ENCODE measurements at regions not wholly inside any gene's neighbourhood (a gene's known extent, or its start where the extent isn't known, plus 50 kb on each side); places are given as distances from the start of the nearest gene placed in this dataset.

DNA sequence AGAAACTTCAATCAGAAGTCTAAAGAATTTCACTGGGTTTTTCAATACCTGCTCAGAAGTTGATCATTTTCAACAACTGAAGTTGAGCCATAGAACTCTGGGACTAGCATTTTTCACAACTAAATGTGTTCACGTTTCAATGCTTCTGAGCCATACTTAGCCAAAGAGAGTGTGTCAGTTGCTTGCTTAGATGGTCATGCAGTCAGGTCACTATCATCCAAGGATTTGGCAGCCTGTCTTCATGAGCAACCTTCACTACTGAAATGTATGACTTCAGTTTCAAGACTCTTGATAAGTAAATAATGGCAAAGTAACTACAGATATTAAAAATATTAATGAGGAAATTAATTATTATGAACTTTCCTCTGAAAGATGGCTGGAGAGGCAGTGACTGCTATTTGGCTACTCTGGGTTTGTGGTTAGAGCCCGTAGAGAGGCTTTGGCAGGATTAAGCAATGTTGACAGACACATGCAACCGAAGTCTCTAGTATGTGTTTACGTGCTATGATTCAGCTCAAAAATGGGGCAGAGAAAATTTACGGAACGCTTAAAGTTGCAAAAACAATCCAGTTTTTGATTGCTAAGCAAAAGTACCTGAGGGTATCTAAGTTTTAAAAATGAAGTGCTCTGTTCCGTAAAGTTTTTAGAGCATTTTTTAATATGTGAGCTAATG, 133.8 kb downstream of the GMNC start:
- BruUV-seq (replicated peaks), result no TSS peak
- Mint-ChIP-seq H3K9me3 (ENCODE audit: unreplicated experiment) (no peaks in the 10 kb centered on the region), H3K27me3 (ENCODE audit: insufficient read depth, unreplicated experiment) (peaks cover 3% of the 10 kb centered on the region), H3K27ac (ENCODE audit: unreplicated experiment) (no peak overlapping the region), H3K4me3 (ENCODE audit: unreplicated experiment) (no peak overlapping the region), H3K36me3 (ENCODE audit: insufficient read depth, unreplicated experiment) (no peaks in the 10 kb centered on the region), H3K4me1 (ENCODE audit: low read depth, unreplicated experiment) (no peaks in the 10 kb centered on the region)
- ChIA-PET POLR2A (no interaction called here), CTCF (no interaction called here)
- Histone ChIP-seq H3K4me3 (ENCODE audit: low read depth, low read length) (no peak overlapping the region), H3K4me1 (no peaks in the 10 kb centered on the region), H3K36me3 (ENCODE audit: control insufficient read depth, insufficient read depth, low read length) (no peaks in the 10 kb centered on the region), H3K9me3 (no peaks in the 10 kb centered on the region), H3K27me3 (replicated peaks; ENCODE audit: control insufficient read depth, insufficient read depth, low read length) (no peaks in the 10 kb centered on the region)
- TF ChIP-seq, protein P1, sequence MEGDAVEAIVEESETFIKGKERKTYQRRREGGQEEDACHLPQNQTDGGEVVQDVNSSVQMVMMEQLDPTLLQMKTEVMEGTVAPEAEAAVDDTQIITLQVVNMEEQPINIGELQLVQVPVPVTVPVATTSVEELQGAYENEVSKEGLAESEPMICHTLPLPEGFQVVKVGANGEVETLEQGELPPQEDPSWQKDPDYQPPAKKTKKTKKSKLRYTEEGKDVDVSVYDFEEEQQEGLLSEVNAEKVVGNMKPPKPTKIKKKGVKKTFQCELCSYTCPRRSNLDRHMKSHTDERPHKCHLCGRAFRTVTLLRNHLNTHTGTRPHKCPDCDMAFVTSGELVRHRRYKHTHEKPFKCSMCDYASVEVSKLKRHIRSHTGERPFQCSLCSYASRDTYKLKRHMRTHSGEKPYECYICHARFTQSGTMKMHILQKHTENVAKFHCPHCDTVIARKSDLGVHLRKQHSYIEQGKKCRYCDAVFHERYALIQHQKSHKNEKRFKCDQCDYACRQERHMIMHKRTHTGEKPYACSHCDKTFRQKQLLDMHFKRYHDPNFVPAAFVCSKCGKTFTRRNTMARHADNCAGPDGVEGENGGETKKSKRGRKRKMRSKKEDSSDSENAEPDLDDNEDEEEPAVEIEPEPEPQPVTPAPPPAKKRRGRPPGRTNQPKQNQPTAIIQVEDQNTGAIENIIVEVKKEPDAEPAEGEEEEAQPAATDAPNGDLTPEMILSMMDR (IDR thresholded peaks at IDR 0.05; ENCODE audit: insufficient read depth in 1 of 2, low read depth in 1 of 2, low read length in 1 of 2, severe bottlenecking in 1 of 2, unreplicated experiment in 1 of 2), result no peak
- no peak for DNase-seq
- intact Hi-C loops (cut with micrococcal nuclease; ENCODE audit: unreplicated experiment), result no loop called here

DNA sequence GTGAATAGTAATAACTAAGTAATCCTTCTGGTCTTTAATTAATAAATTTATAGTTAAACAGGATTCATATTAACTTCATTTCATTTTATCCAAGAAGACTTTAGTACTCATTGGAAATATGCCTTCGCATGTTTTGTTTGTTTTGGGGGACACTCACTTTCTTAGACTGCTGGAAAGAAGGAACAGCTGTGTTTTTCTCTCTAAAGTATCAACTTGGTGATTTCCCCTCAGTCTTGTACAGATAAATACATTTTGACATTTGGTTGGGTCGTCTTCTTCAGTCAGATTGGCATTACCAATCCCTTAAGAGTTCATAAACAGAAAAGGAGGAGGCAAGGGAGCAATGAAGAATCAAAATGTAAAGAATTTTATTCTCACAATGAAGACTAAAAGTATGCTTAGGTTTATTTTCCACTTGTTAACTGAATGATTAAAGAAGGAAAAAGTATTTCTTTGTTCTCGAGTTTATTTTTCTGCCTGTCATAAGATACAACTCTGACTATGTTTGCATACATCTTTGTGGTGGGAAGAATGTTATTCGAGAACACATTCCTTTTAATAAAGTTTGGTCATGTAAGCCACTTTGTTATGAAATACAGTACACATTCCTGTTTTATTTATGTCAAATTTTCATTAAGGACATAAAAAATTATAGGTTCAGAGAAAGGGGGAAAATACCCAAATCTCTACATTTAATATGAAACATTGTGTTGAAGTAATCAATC, 140.2 kb downstream of the GMNC start:
- intact Hi-C loops (cut with micrococcal nuclease; ENCODE audit: unreplicated experiment), result no loop called here
- no peak overlapping the region for H3K27ac Mint-ChIP-seq (ENCODE audit: unreplicated experiment)
- no peaks in the 10 kb centered on the region for H3K4me1 ChIP-seq
- H3K27me3 Mint-ChIP-seq (ENCODE audit: insufficient read depth, unreplicated experiment), result no peaks in the 10 kb centered on the region
- no peak overlapping the region for H3K4me3 ChIP-seq (ENCODE audit: low read depth, low read length)
- no peaks in the 10 kb centered on the region for H3K9me3 Mint-ChIP-seq (ENCODE audit: unreplicated experiment)
- DNase-seq, result no peak
- TF ChIP-seq, protein P1 (IDR thresholded peaks at IDR 0.05; ENCODE audit: insufficient read depth in 1 of 2, low read depth in 1 of 2, low read length in 1 of 2, severe bottlenecking in 1 of 2, unreplicated experiment in 1 of 2), result no peak
- no peaks in the 10 kb centered on the region for H3K9me3 ChIP-seq
- no peaks in the 10 kb centered on the region for H3K4me1 Mint-ChIP-seq (ENCODE audit: low read depth, unreplicated experiment)
- no peaks in the 10 kb centered on the region for H3K36me3 ChIP-seq (ENCODE audit: control insufficient read depth, insufficient read depth, low read length)
- POLR2A ChIA-PET, result no interaction called here
- H3K36me3 Mint-ChIP-seq (ENCODE audit: insufficient read depth, unreplicated experiment), result no peaks in the 10 kb centered on the region
- CTCF ChIA-PET, result no interaction called here
- no peaks in the 10 kb centered on the region for H3K27me3 ChIP-seq (replicated peaks; ENCODE audit: control insufficient read depth, insufficient read depth, low read length)
- no TSS peak for BruUV-seq (replicated peaks)
- H3K4me3 Mint-ChIP-seq (ENCODE audit: unreplicated experiment), result no peak overlapping the region

DNA sequence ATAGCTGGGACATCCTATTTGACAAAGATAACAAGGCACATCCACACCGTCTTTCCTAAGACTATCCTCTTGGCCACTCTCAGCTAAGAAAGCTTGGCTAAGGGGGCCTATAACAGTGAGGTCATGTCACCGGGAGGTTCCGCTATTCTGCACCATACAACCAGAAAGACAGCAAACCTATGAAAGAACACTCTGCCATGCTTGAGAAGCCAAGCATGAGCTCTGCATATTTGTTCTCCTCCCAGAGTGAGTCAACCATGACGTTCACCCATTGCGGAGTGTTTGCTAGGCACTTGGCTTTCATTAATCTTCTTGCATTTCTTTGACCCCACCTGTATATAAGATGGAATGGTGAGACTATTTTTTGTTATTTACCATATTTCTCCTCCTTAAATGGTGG, 141.2 kb downstream of the GMNC start:
- BruUV-seq (replicated peaks), result no TSS peak
- Mint-ChIP-seq H3K9me3 (ENCODE audit: unreplicated experiment) (no peaks in the 10 kb centered on the region), H3K27me3 (ENCODE audit: insufficient read depth, unreplicated experiment) (no peaks in the 10 kb centered on the region), H3K36me3 (ENCODE audit: insufficient read depth, unreplicated experiment) (no peaks in the 10 kb centered on the region), H3K4me3 (ENCODE audit: unreplicated experiment) (no peak overlapping the region), H3K27ac (ENCODE audit: unreplicated experiment) (no peak overlapping the region), H3K4me1 (ENCODE audit: low read depth, unreplicated experiment) (no peaks in the 10 kb centered on the region)
- H3K4me1 ChIP-seq, result no peaks in the 10 kb centered on the region
- TF ChIP-seq, protein P1 (IDR thresholded peaks at IDR 0.05; ENCODE audit: insufficient read depth in 1 of 2, low read depth in 1 of 2, low read length in 1 of 2, severe bottlenecking in 1 of 2, unreplicated experiment in 1 of 2), result no peak
- intact Hi-C loops (cut with micrococcal nuclease; ENCODE audit: unreplicated experiment), result no loop called here
- no peaks in the 10 kb centered on the region for H3K27me3 ChIP-seq (replicated peaks; ENCODE audit: control insufficient read depth, insufficient read depth, low read length)
- DNase-seq, result no peak
- H3K9me3 ChIP-seq, result no peaks in the 10 kb centered on the region
- H3K36me3 ChIP-seq (ENCODE audit: control insufficient read depth, insufficient read depth, low read length), result no peaks in the 10 kb centered on the region
- ChIA-PET POLR2A (no interaction called here), CTCF (no interaction called here)
- H3K4me3 ChIP-seq (ENCODE audit: low read depth, low read length), result no peak overlapping the region

Data from Caco-2 (cell line).